ENCODE measurements at regions not wholly inside any gene's neighbourhood (a gene's known extent, or its start where the extent isn't known, plus 50 kb on each side); places are given as distances from the start of the nearest gene placed in this dataset.

- DNase-seq, result no peak
- no peak for TF ChIP-seq CTCF (IDR thresholded peaks at IDR 0.05; ENCODE audit: low read depth, low read length, missing control alignments)
- Histone ChIP-seq H3K27me3 (replicated peaks) (no peaks in the 10 kb centered on the region), H3K27ac (no peak overlapping the region), H3K4me3 (ENCODE audit: low read depth, low read length) (no peak overlapping the region), H3K36me3 (replicated peaks) (no peaks in the 10 kb centered on the region)
- in situ Hi-C loops (cut with HindIII; ENCODE audit: low pct_ligation_motif_present, low sequenced_read_pairs), result no loop called here
Observed at GRCh38 chr2:106012591-106013347, 181.3 kb downstream of the UXS1 start.

DNA sequence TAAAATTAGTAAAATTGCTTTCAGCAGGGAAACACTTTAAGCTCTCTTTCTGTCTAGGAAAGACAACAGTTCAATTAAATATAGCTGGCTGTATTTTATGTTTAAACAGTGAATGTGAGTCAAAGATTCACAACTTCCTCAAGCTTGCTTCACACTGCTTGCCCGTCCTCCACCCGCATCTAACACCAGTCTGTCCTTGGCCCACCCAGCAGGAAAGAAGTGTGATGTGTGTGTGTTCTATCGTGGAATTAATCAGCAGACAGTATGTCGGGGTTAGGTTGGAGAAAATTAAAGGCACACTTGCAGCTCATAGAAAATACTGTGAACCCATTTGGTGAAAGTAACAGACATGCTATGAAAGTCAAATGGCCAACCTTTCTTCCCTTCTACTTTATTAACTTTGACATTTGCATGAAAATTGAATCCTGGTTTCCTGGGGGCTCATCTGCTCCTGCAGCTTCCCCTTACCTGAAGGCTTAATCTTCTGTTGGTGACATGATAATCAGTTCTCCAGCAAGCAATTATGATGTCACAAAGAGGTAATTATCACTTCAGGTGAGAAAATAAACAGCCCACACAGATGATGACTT is 182.0 kb downstream of the UXS1 start:
- no peaks in the 10 kb centered on the region for H3K36me3 ChIP-seq (replicated peaks)
- H3K27me3 ChIP-seq (replicated peaks), result no peaks in the 10 kb centered on the region
- TF ChIP-seq CTCF (IDR thresholded peaks at IDR 0.05; ENCODE audit: low read depth, low read length, missing control alignments), result no peak
- H3K27ac ChIP-seq, result no peak overlapping the region
- H3K4me3 ChIP-seq (ENCODE audit: low read depth, low read length), result no peak overlapping the region
- DNase-seq, result no peak
- in situ Hi-C loops (cut with HindIII; ENCODE audit: low pct_ligation_motif_present, low sequenced_read_pairs), result no loop called here

- Histone ChIP-seq H3K27me3 (replicated peaks) (no peaks in the 10 kb centered on the region), H3K27ac (no peak overlapping the region), H3K36me3 (replicated peaks) (no peaks in the 10 kb centered on the region), H3K4me3 (ENCODE audit: low read depth, low read length) (no peak overlapping the region)
- no peak for DNase-seq
- in situ Hi-C loops (cut with HindIII; ENCODE audit: low pct_ligation_motif_present, low sequenced_read_pairs), result no loop called here
- no peak for TF ChIP-seq CTCF (IDR thresholded peaks at IDR 0.05; ENCODE audit: low read depth, low read length, missing control alignments)
Observed at GRCh38 chr2:106011380-106011779, 182.7 kb downstream of the UXS1 start.

- Histone ChIP-seq H3K36me3 (replicated peaks) (no peaks in the 10 kb centered on the region), H3K27ac (no peak overlapping the region), H3K4me3 (ENCODE audit: low read depth, low read length) (no peak overlapping the region), H3K27me3 (replicated peaks) (no peaks in the 10 kb centered on the region)
- DNase-seq, result no peak
- no peak for TF ChIP-seq CTCF (IDR thresholded peaks at IDR 0.05; ENCODE audit: low read depth, low read length, missing control alignments)
- in situ Hi-C loops (cut with HindIII; ENCODE audit: low pct_ligation_motif_present, low sequenced_read_pairs), result no loop called here
Observed at GRCh38 chr2:106010818-106011355, 183.2 kb downstream of the UXS1 start.

DNA sequence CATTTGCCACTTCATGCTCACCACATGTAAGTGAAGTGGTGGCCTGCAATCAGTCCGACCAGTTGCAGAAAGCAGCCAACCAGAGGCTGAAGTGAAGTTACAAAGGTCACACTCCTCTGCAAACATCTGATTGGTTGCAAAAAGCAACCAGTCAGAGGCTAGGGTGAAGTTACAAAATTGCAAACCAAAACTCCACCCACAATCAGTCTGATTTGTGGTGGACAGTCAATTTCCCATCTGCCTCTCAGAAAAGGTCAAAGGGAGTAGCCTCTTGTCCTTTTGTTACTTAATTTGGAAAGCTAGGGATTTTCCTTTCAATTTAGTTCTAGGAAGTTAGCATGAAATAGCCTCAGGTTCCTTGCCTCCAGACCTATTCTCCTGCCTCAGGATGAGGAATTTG is 185.0 kb downstream of the UXS1 start:
- in situ Hi-C loops (cut with HindIII; ENCODE audit: low pct_ligation_motif_present, low sequenced_read_pairs), result no loop called here
- TF ChIP-seq CTCF (IDR thresholded peaks at IDR 0.05; ENCODE audit: low read depth, low read length, missing control alignments), result no peak
- H3K4me3 ChIP-seq (ENCODE audit: low read depth, low read length), result no peak overlapping the region
- no peaks in the 10 kb centered on the region for H3K36me3 ChIP-seq (replicated peaks)
- no peak overlapping the region for H3K27ac ChIP-seq
- no peak for DNase-seq
- H3K27me3 ChIP-seq (replicated peaks), result no peaks in the 10 kb centered on the region
